ENCODE measurements at regions not wholly inside any gene's neighbourhood (a gene's known extent, or its start where the extent isn't known, plus 50 kb on each side); places are given as distances from the start of the nearest gene placed in this dataset.

DNA sequence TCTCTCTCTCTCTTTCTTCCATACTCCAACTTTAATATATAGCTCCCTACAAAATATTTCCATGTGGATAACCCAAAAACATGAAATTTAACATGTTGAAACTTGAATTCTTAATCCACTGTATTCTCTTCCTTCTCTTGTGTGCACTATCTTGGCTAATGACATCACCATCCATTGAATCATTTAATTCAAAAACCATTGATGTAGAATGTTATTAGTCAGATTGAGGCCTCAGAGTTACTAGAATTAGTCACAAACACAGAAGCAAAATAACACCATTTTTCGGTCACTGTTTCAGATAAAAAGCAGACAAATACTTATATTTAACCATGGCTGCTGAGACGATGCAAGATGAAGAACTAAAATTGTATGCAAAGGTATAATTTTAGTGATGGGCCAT is 256.9 kb upstream of the LRRC3B start:
- TF ChIP-seq EP300 (IDR thresholded peaks at IDR 0.05) (no peak), POLR2AphosphoS5 (IDR thresholded peaks at IDR 0.05) (no peak)
- TF ChIP-seq, protein P1, sequence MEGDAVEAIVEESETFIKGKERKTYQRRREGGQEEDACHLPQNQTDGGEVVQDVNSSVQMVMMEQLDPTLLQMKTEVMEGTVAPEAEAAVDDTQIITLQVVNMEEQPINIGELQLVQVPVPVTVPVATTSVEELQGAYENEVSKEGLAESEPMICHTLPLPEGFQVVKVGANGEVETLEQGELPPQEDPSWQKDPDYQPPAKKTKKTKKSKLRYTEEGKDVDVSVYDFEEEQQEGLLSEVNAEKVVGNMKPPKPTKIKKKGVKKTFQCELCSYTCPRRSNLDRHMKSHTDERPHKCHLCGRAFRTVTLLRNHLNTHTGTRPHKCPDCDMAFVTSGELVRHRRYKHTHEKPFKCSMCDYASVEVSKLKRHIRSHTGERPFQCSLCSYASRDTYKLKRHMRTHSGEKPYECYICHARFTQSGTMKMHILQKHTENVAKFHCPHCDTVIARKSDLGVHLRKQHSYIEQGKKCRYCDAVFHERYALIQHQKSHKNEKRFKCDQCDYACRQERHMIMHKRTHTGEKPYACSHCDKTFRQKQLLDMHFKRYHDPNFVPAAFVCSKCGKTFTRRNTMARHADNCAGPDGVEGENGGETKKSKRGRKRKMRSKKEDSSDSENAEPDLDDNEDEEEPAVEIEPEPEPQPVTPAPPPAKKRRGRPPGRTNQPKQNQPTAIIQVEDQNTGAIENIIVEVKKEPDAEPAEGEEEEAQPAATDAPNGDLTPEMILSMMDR (IDR thresholded peaks at IDR 0.05) = no peak

All from stomach (tissue), 4 donors.